Keratinocyte (primary cell): ENCODE measurements at regions not wholly inside any gene's neighbourhood (a gene's known extent, or its start where the extent isn't known, plus 50 kb on each side); places are given as distances from the start of the nearest gene placed in this dataset.

Experiments used
- DNase-seq: peaks from one replicate; pipeline ENCODE4 v3.0.0-alpha.2; 2011; ENCODE audit warnings: low read depth, missing footprints, low spot score
- FAIRE-seq: peaks from 2 replicates; lab custom pipeline; 2011; peaks lifted over from hg19 to GRCh38; lab: Jason Lieb, UNC
- H2AFZ ChIP-seq: 2 replicates; pipeline ENCODE4 v1.6.0; 2012; ENCODE audit warnings: low read length, control low read depth, inconsistent platforms; ENCODE audit not compliant: control insufficient read depth
- H3K27ac ChIP-seq: 2 replicates; pipeline ENCODE4 v1.5.1; 2011; ENCODE audit warnings: low read length; ENCODE audit not compliant: control insufficient read depth, insufficient read depth
- H3K27me3 ChIP-seq: 3 replicates; pipeline ENCODE4 v1.6.0; 2011; ENCODE audit warnings: low read length; ENCODE audit not compliant: control insufficient read depth, insufficient read depth; ENCODE audit errors: extremely low read depth
- H3K36me3 ChIP-seq, 2 experiments: 2 replicates in 1 of 2; 3 replicates in 1 of 2; pipeline ENCODE4 v1.5.1; 2011; ENCODE audit warnings: low read length in 2 of 2, mild to moderate bottlenecking in 1 of 2; ENCODE audit not compliant: control insufficient read depth in 2 of 2, insufficient read depth in 2 of 2; ENCODE audit errors: extremely low read depth in 1 of 2
- H3K4me1 ChIP-seq: 3 replicates; pipeline ENCODE4 v1.5.1; 2011; ENCODE audit warnings: low read length; ENCODE audit not compliant: control insufficient read depth, insufficient read depth; ENCODE audit errors: extremely low read depth
- H3K4me2 ChIP-seq: 3 replicates; pipeline ENCODE4 v1.6.0; 2011; ENCODE audit warnings: low read depth, low read length; ENCODE audit not compliant: control insufficient read depth, insufficient read depth; ENCODE audit errors: extremely low read depth
- H3K4me3 ChIP-seq, 3 experiments: fragments of 200-600 bp in 1 of 3; sonication (generic) in 1 of 3; 2 replicates in 2 of 3; 3 replicates in 1 of 3; pipeline ENCODE4 v1.5.1; 2011 to 2016; ENCODE audit warnings: low read length in 3 of 3, mild to moderate bottlenecking in 3 of 3, control low read depth in 2 of 3, inconsistent platforms in 1 of 3, low read depth in 1 of 3, mixed read lengths in 1 of 3, mixed run types in 1 of 3, moderate library complexity in 1 of 3; ENCODE audit not compliant: control insufficient read depth in 2 of 3, insufficient read depth in 2 of 3; ENCODE audit errors: extremely low read depth in 1 of 3
- H3K79me2 ChIP-seq: 2 replicates; pipeline ENCODE4 v1.6.0; 2012; ENCODE audit warnings: low read length; ENCODE audit not compliant: control insufficient read depth, insufficient read depth
- H3K9ac ChIP-seq: 3 replicates; pipeline ENCODE4 v1.6.0; 2011; ENCODE audit warnings: low read length; ENCODE audit not compliant: control insufficient read depth, insufficient read depth; ENCODE audit errors: extremely low read depth
- H3K9me1 ChIP-seq: 3 replicates; pipeline ENCODE4 v1.6.0; 2011; ENCODE audit warnings: low read length; ENCODE audit not compliant: control insufficient read depth, insufficient read depth; ENCODE audit errors: extremely low read depth
- H3K9me3 ChIP-seq: 2 replicates; pipeline ENCODE4 v1.5.1; 2012; ENCODE audit warnings: low read depth, low read length; ENCODE audit not compliant: control insufficient read depth
- H4K20me1 ChIP-seq: 3 replicates; pipeline ENCODE4 v1.6.0; 2011; ENCODE audit warnings: low read length; ENCODE audit not compliant: control insufficient read depth, insufficient read depth; ENCODE audit errors: extremely low read depth
- CTCF ChIP-seq, 3 experiments: IDR thresholded peaks in 1 of 3; conservative IDR thresholded peaks in 1 of 3; optimal IDR thresholded peaks in 1 of 3; 2 replicates in 2 of 3; 3 replicates in 1 of 3; pipeline versions ENCODE3 to v1.5.1; 2011; ENCODE audit warnings: low read length in 3 of 3, mild to moderate bottlenecking in 3 of 3, moderate library complexity in 2 of 3, control low read depth in 1 of 3, inconsistent platforms in 1 of 3; ENCODE audit not compliant: insufficient read depth in 2 of 3; ENCODE audit errors: extremely low read depth in 1 of 3
- EZH2 ChIP-seq: IDR thresholded peaks from one replicate; pipeline ENCODE4 v1.6.1; 2012; ENCODE audit warnings: inconsistent platforms, mild to moderate bottlenecking, low read length, moderate library complexity
- dilution Hi-C: fragments of 300-500 bp; cut with MboI; formaldehyde crosslinking; loops from one replicate; pipeline ENCODE4 v1.7.0; 2020; ENCODE audit warnings: low sequenced_read_pairs; ENCODE audit not compliant: extremely low pct_ligation_motif_present

DNA sequence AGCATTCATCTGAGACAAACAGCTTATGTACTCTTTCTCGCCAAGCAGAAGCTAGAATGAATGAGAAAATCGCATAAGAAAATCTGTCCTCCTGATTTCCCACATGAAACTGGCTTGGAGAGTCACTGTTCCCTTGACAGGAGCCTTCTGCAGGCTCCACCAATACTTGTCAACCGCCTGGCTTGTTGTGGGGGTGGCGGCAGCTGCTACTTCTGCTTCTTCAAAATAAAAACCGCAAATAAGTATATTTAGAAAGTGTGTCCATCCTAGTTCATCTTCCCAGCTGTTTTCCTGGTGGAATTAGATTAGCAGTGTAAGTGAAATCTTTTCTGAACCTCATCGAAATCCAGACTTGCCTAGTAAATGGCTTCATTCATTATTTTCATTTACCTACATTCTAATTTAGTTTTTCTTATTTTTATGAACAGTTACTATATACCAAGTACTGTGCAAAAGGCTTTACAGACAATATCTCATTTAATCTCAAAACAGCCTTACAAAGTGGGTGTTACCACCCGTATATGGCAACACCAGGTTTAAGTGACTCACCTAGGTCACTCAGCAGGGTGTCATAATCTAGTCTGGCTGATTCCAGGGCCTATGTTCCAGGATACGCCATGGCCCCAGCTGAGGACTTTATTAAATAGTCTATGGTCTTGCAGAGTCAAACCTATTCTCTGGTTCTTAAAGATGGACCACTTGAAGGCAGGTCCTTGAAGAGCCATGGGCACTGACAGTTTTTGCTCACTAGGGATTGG lies 104.6 kb upstream of the IGFBP7 start:
- no peak for DNase-seq
- Histone ChIP-seq H3K9me1 (no peaks in the 10 kb centered on the region), H3K27ac (no peak overlapping the region), H3K4me1 (no peaks in the 10 kb centered on the region), H3K27me3 (peaks cover 3% of the 10 kb centered on the region), H3K4me3 (no peak overlapping the region), H3K9me3 (no peaks in the 10 kb centered on the region), H3K79me2 (no peaks in the 10 kb centered on the region), H4K20me1 (no peaks in the 10 kb centered on the region), H3K36me3 (no peaks in the 10 kb centered on the region), H3K4me2 (no peak overlapping the region), H2AFZ (no peak overlapping the region), H3K9ac (no peak overlapping the region)
- TF ChIP-seq CTCF (optimal IDR thresholded peaks at IDR 0.05 in 1 of 3, IDR thresholded peaks at IDR 0.05 in 1 of 3, conservative IDR thresholded peaks at IDR 0.05 in 1 of 3; ENCODE audit: extremely low read depth in 1 of 3, insufficient read depth in 2 of 3, low read length in 3 of 3) (no peak), EZH2 (no peak)
- dilution Hi-C loops: no loop called here
- FAIRE-seq: no peak

DNA sequence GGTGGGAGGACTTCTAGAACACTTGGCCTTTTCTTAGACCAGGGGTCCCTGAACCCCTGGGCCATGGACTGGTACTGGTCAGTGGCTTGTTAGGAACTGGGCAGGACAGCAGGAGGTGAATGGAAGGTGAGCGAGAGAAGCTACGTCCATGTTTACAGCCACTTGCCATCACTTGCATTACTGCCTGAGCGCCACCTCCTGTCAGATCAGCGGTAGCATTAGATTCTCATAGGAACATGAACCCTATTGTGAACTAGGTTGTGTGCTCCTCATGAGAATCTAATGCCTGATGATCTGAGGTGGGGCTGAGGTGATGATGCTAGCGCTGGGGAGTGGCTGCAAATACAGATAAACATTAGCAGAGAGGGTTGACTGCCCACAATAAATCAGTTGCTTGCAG lies 100.9 kb upstream of the IGFBP7 start:
- H3K36me3 ChIP-seq: no peaks in the 10 kb centered on the region
- no peaks in the 10 kb centered on the region for H3K79me2 ChIP-seq
- no peak for FAIRE-seq
- H3K9ac ChIP-seq: no peak overlapping the region
- H3K9me3 ChIP-seq: no peaks in the 10 kb centered on the region
- H3K27ac ChIP-seq: no peak overlapping the region
- no peak overlapping the region for H3K4me3 ChIP-seq
- no peak for DNase-seq
- H3K27me3 ChIP-seq: no peaks in the 10 kb centered on the region
- H2AFZ ChIP-seq: no peak overlapping the region
- dilution Hi-C loops: no loop called here
- H3K9me1 ChIP-seq: no peaks in the 10 kb centered on the region
- TF ChIP-seq EZH2 (no peak), CTCF (optimal IDR thresholded peaks at IDR 0.05 in 1 of 3, IDR thresholded peaks at IDR 0.05 in 1 of 3, conservative IDR thresholded peaks at IDR 0.05 in 1 of 3; ENCODE audit: extremely low read depth in 1 of 3, insufficient read depth in 2 of 3, low read length in 3 of 3) (peak in 1 of 3 experiments; percentile 20)
- no peaks in the 10 kb centered on the region for H3K4me1 ChIP-seq
- no peaks in the 10 kb centered on the region for H4K20me1 ChIP-seq
- H3K4me2 ChIP-seq: no peak overlapping the region
